ENCODE measurements at regions not wholly inside any gene's neighbourhood (a gene's known extent, or its start where the extent isn't known, plus 50 kb on each side); places are given as distances from the start of the nearest gene placed in this dataset.

DNA sequence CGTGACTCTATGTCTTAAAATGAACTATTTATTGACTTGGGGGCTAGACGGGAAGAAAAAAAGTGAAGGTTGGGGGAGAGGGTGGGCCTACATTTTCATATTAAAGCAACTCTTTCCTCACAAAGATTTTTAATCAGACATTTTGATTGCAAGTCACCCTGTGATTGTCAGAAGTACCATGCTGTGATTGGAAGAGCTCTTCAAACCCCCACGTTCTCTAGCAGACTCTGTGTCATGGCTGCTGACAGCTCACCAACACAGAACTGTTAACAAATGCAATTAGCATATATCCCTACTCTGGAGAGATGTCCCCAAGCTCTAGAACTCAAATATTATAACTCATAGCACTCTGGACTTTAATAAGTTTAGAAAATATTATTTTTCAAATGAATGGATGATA lies 428.4 kb upstream of the DCC start:
- Histone ChIP-seq H3K4me3 (no peak overlapping the region), H3K27me3 (replicated peaks) (no peaks in the 10 kb centered on the region), H3K36me3 (no peaks in the 10 kb centered on the region), H3K9me3 (replicated peaks) (peaks cover 3% of the 10 kb centered on the region), H3K4me1 (replicated peaks) (no peaks in the 10 kb centered on the region), H3K27ac (no peak overlapping the region)
- no peak for DNase-seq (ENCODE audit: low read depth in 1 of 2, low spot score in 2 of 2)

- Histone ChIP-seq H3K4me1 (replicated peaks) (no peaks in the 10 kb centered on the region), H3K27ac (no peak overlapping the region), H3K9me3 (replicated peaks) (peaks cover 3% of the 10 kb centered on the region), H3K4me3 (no peak overlapping the region), H3K36me3 (no peaks in the 10 kb centered on the region), H3K27me3 (replicated peaks) (no peaks in the 10 kb centered on the region)
- no peak for DNase-seq (ENCODE audit: low read depth in 1 of 2, low spot score in 2 of 2)
Observed at GRCh38 chr18:51912381-51912780, 427.6 kb upstream of the DCC start.

GRCh38 chr18:51915176-51915575 lies 424.8 kb upstream of the DCC start:
- Histone ChIP-seq H3K4me1 (replicated peaks) (no peaks in the 10 kb centered on the region), H3K36me3 (no peaks in the 10 kb centered on the region), H3K27ac (no peak overlapping the region), H3K27me3 (replicated peaks) (no peaks in the 10 kb centered on the region), H3K9me3 (replicated peaks) (no peaks in the 10 kb centered on the region), H3K4me3 (no peak overlapping the region)
- no peak for DNase-seq (ENCODE audit: low read depth in 1 of 2, low spot score in 2 of 2)

DNA sequence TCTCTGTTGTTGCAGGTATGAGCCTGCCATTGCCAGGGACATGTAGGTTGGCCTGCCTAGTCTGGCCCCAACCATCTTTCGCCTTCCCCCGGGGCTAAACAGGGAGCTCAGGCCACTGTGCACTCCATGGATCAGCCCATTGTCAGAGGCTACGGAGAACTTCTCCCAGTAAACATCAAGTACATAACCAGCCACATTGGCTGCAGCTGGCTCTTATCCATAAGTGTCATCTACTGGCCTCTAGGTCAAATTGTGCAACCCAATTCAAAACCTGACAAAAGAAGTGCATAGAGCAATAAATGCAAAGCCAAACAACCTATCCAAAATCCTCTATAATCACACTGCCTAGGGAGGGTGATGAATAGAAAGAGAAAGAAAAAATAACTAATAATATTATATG lies 418.1 kb upstream of the DCC start:
- Histone ChIP-seq H3K4me1 (replicated peaks) (no peaks in the 10 kb centered on the region), H3K9me3 (replicated peaks) (no peaks in the 10 kb centered on the region), H3K4me3 (no peak overlapping the region), H3K27me3 (replicated peaks) (no peaks in the 10 kb centered on the region), H3K36me3 (no peaks in the 10 kb centered on the region), H3K27ac (no peak overlapping the region)
- DNase-seq (ENCODE audit: low read depth in 1 of 2, low spot score in 2 of 2), result no peak

- Histone ChIP-seq H3K27me3 (replicated peaks) (no peaks in the 10 kb centered on the region), H3K9me3 (replicated peaks) (no peaks in the 10 kb centered on the region; the same call in 1 of the 2 replicates), H3K27ac (no peak overlapping the region), H3K36me3 (no peaks in the 10 kb centered on the region), H3K4me3 (no peak overlapping the region), H3K4me1 (replicated peaks) (no peaks in the 10 kb centered on the region)
- no peak for DNase-seq (ENCODE audit: low read depth in 1 of 2, low spot score in 2 of 2)
Observed at GRCh38 chr18:51933903-51934302, 406.1 kb upstream of the DCC start.

DNA sequence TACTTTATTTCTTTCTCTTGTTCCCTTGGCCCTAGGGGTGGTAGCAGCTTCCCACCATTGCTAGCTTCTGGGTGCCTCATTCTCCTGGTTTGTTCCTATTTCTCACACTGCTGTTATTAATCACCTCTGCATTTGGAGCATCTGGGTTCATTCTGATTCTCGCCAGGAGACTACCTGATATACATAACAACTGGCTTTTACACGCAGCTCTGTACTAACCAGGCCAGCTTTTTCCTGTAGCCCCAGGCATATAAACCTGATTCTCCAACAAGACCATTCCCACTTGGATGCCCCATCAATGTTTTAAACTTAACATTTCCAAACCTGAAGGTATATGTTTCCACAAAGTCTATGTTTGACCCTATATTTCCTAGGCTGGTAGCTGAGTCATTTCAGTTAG lies 403.9 kb upstream of the DCC start:
- DNase-seq (ENCODE audit: low read depth in 1 of 2, low spot score in 2 of 2), result no peak
- Histone ChIP-seq H3K4me1 (replicated peaks) (no peaks in the 10 kb centered on the region), H3K27me3 (replicated peaks) (no peaks in the 10 kb centered on the region), H3K4me3 (no peak overlapping the region), H3K36me3 (no peaks in the 10 kb centered on the region), H3K27ac (no peak overlapping the region), H3K9me3 (replicated peaks) (no peaks in the 10 kb centered on the region; the same call in 1 of the 2 replicates)

GRCh38 chr18:51941999-51942398 lies 398.0 kb upstream of the DCC start:
- Histone ChIP-seq H3K4me3 (no peak overlapping the region), H3K27me3 (replicated peaks) (no peaks in the 10 kb centered on the region), H3K27ac (no peak overlapping the region), H3K4me1 (replicated peaks) (no peaks in the 10 kb centered on the region), H3K36me3 (no peaks in the 10 kb centered on the region), H3K9me3 (replicated peaks) (no peaks in the 10 kb centered on the region; the same call in 1 of the 2 replicates)
- DNase-seq (ENCODE audit: low read depth in 1 of 2, low spot score in 2 of 2), result no peak

- no peak overlapping the region for H3K27ac ChIP-seq
- DNase-seq (ENCODE audit: low read depth in 1 of 2, low spot score in 2 of 2), result no peak
- no peaks in the 10 kb centered on the region for H3K4me1 ChIP-seq (replicated peaks)
- H3K9me3 ChIP-seq (replicated peaks), result no peaks in the 10 kb centered on the region; the same call in 1 of the 2 replicates
- no peaks in the 10 kb centered on the region for H3K27me3 ChIP-seq (replicated peaks)
- H3K36me3 ChIP-seq, result no peaks in the 10 kb centered on the region
- H3K4me3 ChIP-seq, result no peak overlapping the region
Observed at GRCh38 chr18:51943281-51943680, 396.7 kb upstream of the DCC start.

DNA sequence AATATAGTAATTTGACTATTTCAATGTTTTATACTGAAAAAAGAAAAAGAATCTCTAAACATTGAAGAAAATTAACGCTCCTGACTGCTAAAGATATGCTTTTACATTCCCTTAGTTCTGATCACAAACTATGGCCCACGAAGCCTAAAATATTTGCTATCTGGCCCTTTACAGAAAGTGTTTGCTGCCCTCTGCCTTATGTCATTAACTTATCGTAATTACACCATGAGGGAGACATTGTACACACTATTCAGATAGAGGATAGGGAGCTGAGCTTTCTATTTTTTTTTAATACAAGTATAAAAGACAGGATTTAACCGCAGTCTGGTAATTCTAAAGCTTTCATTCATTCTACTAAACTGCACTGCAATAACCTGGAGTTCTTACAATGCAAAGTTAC lies 393.1 kb upstream of the DCC start:
- H3K9me3 ChIP-seq (replicated peaks), result 0 out of 2 replicates have a peak, but pooled peaks cover 2% of the 10 kb centered on the region
- no peak for DNase-seq (ENCODE audit: low read depth in 1 of 2, low spot score in 2 of 2)
- no peak overlapping the region for H3K4me3 ChIP-seq
- no peaks in the 10 kb centered on the region for H3K36me3 ChIP-seq
- no peak overlapping the region for H3K27ac ChIP-seq
- H3K4me1 ChIP-seq (replicated peaks), result no peaks in the 10 kb centered on the region
- H3K27me3 ChIP-seq (replicated peaks), result no peaks in the 10 kb centered on the region

DNA sequence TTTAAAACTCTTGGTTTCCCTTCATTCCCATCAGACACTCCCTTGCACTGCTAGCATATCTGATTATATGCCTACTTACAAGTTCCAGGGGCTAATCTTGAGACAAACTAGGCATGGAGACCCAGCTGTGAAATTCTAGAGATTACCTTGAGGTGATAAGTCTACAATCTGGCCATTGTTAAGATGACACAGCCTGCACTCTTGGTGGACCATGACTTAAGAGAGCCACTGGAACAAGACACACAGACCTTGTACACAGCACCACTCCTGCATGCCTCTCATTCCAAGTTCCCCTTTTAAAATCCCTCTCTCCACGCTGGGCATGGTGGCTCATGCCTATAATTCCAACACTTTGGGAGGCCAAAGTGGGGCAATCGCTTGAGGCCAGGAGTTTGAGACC lies 387.2 kb upstream of the DCC start:
- Histone ChIP-seq H3K27me3 (replicated peaks) (no peaks in the 10 kb centered on the region), H3K36me3 (no peaks in the 10 kb centered on the region), H3K9me3 (replicated peaks) (peaks cover 2% of the 10 kb centered on the region), H3K4me1 (replicated peaks) (no peaks in the 10 kb centered on the region), H3K4me3 (no peak overlapping the region), H3K27ac (no peak overlapping the region)
- no peak for DNase-seq (ENCODE audit: low read depth in 1 of 2, low spot score in 2 of 2)

DNA sequence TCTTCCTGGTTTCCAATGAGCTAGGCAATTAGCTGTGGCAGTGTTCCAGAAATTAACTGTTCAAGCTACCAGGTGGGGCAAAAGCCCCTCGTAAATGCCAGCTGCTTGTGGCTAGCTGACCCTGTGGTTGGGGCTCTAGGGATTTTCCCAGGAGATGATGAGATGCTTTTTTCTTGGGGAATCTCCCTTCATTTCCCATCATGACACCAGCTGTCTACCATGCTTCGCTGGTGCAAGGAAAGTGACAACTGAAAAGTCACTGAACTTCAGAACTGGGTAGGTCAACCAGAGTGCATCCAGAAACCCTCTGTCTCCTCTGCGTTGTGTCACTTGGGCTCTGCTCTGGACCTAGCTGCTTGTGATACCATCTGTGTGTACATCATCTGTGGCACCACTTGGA lies 386.5 kb upstream of the DCC start:
- Histone ChIP-seq H3K27ac (no peak overlapping the region), H3K36me3 (no peaks in the 10 kb centered on the region), H3K27me3 (replicated peaks) (no peaks in the 10 kb centered on the region)

DNA sequence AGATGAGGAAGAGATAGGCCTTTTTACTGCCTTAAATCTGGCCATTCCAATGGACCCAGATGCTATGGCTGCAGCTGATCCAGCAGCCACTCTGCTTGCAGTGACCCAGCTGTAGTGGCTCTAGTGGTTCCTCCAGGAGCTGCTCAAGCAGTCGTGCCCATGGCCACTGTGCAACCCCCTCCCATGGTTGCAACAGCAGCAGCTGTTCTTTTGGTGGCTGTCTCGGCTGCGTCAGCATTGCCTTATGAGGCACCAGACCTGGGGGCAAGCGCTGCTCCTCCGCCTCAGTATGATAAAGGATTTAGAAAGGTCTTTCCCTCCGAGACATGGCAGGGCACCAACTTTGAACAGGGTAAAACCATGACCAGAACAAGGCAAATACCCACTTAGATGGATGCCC lies 384.9 kb upstream of the DCC start:
- no peak overlapping the region for H3K27ac ChIP-seq

More for the DNA sequence above, 386.5 kb upstream of the DCC start:
- Histone ChIP-seq H3K4me3 (no peak overlapping the region), H3K4me1 (replicated peaks) (no peaks in the 10 kb centered on the region), H3K9me3 (replicated peaks) (peaks cover 2% of the 10 kb centered on the region)
- no peak for DNase-seq (ENCODE audit: low read depth in 1 of 2, low spot score in 2 of 2)

GRCh38 chr18:51957001-51957400 lies 383.0 kb upstream of the DCC start:
- H3K36me3 ChIP-seq, result no peaks in the 10 kb centered on the region
- no peak overlapping the region for H3K4me3 ChIP-seq
- DNase-seq (ENCODE audit: low read depth in 1 of 2, low spot score in 2 of 2), result no peak
- H3K4me1 ChIP-seq (replicated peaks), result no peaks in the 10 kb centered on the region
- no peaks in the 10 kb centered on the region for H3K27me3 ChIP-seq (replicated peaks)
- H3K27ac ChIP-seq, result no peak overlapping the region
- peaks cover 2% of the 10 kb centered on the region for H3K9me3 ChIP-seq (replicated peaks)

More for the DNA sequence above, 384.9 kb upstream of the DCC start:
- Histone ChIP-seq H3K4me3 (no peak overlapping the region), H3K36me3 (no peaks in the 10 kb centered on the region), H3K27me3 (replicated peaks) (no peaks in the 10 kb centered on the region), H3K9me3 (replicated peaks) (peaks cover 1% of the 10 kb centered on the region), H3K4me1 (replicated peaks) (no peaks in the 10 kb centered on the region)
- DNase-seq (ENCODE audit: low read depth in 1 of 2, low spot score in 2 of 2), result no peak

GRCh38 chr18:51980101-51980500 lies 359.9 kb upstream of the DCC start:
- H3K4me1 ChIP-seq (replicated peaks), result no peaks in the 10 kb centered on the region
- H3K9me3 ChIP-seq (replicated peaks), result peaks cover 7% of the 10 kb centered on the region; the same call in 1 of the 2 replicates
- DNase-seq (ENCODE audit: low read depth in 1 of 2, low spot score in 2 of 2), result no peak
- H3K4me3 ChIP-seq, result no peak overlapping the region
- H3K27me3 ChIP-seq (replicated peaks), result no peaks in the 10 kb centered on the region
- H3K36me3 ChIP-seq, result no peaks in the 10 kb centered on the region
- no peak overlapping the region for H3K27ac ChIP-seq

DNA sequence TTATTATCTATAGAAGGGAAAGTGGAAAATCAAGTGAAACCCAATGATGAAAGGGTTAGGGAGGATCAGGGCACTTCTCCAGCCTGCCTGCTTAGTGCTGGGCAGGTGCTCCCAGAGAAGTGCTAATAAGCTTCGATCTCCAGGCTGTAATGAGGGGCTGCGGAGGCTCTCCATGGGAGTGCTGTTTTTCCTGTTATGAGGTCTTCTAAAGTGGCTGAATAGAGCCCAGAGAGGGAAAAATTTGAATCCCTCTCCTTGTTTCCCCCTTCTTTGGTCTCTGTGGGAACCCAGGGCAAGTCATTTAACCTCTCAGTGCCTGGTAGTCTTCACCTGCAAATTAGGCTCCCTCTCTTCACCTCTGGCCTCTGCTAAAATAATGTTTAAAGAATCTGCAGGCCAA lies 351.7 kb upstream of the DCC start:
- DNase-seq (ENCODE audit: low read depth in 1 of 2, low spot score in 2 of 2), result no peak
- Histone ChIP-seq H3K27me3 (replicated peaks) (no peaks in the 10 kb centered on the region), H3K27ac (no peak overlapping the region), H3K4me3 (no peak overlapping the region), H3K36me3 (no peaks in the 10 kb centered on the region), H3K4me1 (replicated peaks) (no peaks in the 10 kb centered on the region), H3K9me3 (replicated peaks) (0 out of 2 replicates have a peak, but pooled peaks cover 4% of the 10 kb centered on the region)
